Spleen (tissue), 7 donors: ENCODE measurements at regions not wholly inside any gene's neighbourhood (a gene's known extent, or its start where the extent isn't known, plus 50 kb on each side); places are given as distances from the start of the nearest gene placed in this dataset.

Experiments used
- CTCF ChIP-seq, 11 experiments: fragments of 200-600 bp in 7 of 11; fragments of 450-650 bp in 4 of 11; sonication (generic) in 4 of 11; IDR thresholded peaks in 8 of 11; conservative IDR thresholded peaks in 3 of 11; 1 replicate in 7 of 11; 2 replicates in 4 of 11; pipeline versions ENCODE4 v1.4.0 to v1.8.0; 2016 to 2021; ENCODE audit warnings: antibody characterized with exemption in 11 of 11, inconsistent platforms in 4 of 11, mild to moderate bottlenecking in 1 of 11
- POLR2A ChIP-seq, 3 donors: fragments of 450-650 bp; IDR thresholded peaks; one replicate each; pipeline ENCODE4 v1.5.1; 2017; ENCODE audit warnings: antibody characterized with exemption in 3 of 3, mild to moderate bottlenecking in 1 of 3
- donor health status: DM: no; HTN: no; CAD: no; lungs with moderate emphysema.
- donor health status: DM: no; HTN: no; CAD: no.
- donor health status: DM: no; HTN: no; CAD: no.

GRCh38 chr4:4913628-4914027, 54.2 kb downstream of the MSX1 start:
- TF ChIP-seq CTCF (IDR thresholded peaks at IDR 0.05 in 8 of 11, conservative IDR thresholded peaks at IDR 0.05 in 3 of 11): no peak
- TF ChIP-seq POLR2A (IDR thresholded peaks at IDR 0.05): no peak
